ENCODE measurements at regions not wholly inside any gene's neighbourhood (a gene's known extent, or its start where the extent isn't known, plus 50 kb on each side); places are given as distances from the start of the nearest gene placed in this dataset.

DNA sequence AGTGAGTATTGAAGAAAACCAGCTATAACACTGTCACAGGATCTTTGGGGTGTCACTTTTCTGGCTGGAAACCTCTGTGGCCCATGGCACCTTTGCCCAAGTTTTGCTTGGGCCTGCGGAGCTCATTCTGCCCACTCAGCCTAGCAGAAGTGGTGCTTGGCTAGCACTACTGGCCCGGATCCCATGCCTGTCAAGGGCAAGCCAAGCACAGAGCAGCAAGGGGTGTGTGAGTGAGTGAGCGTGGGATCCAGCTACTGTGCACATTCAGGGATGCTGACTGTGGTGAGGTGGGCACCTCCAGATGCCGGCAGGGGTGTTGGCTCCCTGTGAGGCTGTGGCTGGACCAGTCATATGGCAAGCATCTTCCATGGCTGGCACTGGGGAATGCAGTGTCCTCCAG lies 55.4 kb upstream of the RASGEF1B start:
- no peak for DNase-seq
- Histone ChIP-seq H3K27ac (ENCODE audit: low read length) (no peak overlapping the region), H3K4me3 (ENCODE audit: low read length) (no peak overlapping the region), H3K4me1 (ENCODE audit: control insufficient read depth, insufficient read depth, low read length) (peaks cover 3% of the 10 kb centered on the region), H3K36me3 (ENCODE audit: control insufficient read depth, insufficient read depth, low read length) (peaks cover 7% of the 10 kb centered on the region), H3K9me3 (ENCODE audit: control insufficient read depth, low read depth, low read length) (peaks cover 10% of the 10 kb centered on the region), H3K27me3 (ENCODE audit: control insufficient read depth, insufficient read depth, low read length) (no peaks in the 10 kb centered on the region)
- no CpG with 5 or more reads among the region's 4 CpGs for WGBS (ENCODE audit: insufficient coverage, low lambda C conversion rate)

DNA sequence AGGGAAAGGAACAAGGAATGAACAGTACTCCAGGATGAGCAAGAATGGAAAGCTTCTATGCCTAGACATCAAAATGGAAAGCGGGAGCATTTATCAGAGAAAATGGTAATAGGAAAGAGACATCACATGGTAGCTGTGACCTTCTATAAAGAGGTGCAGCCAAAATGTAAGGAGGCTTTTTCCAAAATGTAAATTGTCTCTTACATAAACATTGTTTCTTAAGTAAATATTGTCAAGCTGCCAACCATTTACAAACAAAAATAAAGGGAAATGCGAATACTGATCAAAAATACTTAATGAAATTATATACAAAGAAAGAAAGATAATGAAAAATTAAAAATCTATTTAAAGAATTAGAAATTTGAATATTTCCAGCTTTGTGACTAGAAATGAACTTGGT lies 55.0 kb upstream of the RASGEF1B start:
- no peaks in the 10 kb centered on the region for H3K27me3 ChIP-seq (ENCODE audit: control insufficient read depth, insufficient read depth, low read length)

DNA sequence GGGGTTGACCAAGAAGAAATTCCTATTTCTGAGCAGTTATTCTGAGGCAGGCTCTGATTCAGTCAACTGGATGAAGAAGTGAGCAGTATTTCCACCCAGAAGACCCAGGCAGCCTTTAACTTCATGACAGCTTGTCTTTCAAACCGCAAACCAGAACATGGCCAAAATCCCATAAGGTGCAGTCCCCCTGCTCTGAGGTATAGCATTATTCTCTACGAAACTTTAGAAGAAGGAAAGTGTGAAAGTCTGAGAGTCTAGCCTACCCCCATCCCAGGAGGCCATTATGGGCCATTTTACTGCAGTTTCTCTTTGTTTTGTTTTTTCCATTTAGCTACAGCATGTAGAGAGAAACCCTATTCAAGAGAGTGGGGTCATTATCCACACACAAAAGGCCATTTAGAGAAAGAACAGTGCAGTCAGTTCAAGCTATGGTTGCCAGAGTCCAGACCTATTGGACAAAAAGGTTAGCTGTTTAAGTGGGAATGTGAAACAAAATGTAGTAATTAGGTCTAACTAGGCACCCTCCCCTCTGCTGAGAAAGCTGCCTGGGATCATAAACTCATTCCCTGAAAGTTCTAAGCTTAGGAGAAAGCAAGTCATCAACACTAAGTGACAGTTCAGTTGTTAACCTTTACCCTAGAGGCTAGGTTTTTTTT lies 52.1 kb upstream of the RASGEF1B start:
- H3K4me1 ChIP-seq (ENCODE audit: control insufficient read depth, insufficient read depth, low read length) = peaks cover 9% of the 10 kb centered on the region
- H3K9me3 ChIP-seq (ENCODE audit: control insufficient read depth, low read depth, low read length) = peaks cover 10% of the 10 kb centered on the region
- no peaks in the 10 kb centered on the region for H3K27me3 ChIP-seq (ENCODE audit: control insufficient read depth, insufficient read depth, low read length)
- WGBS (ENCODE audit: insufficient coverage, low lambda C conversion rate) = no CpG with 5 or more reads among the region's 2 CpGs
- peaks cover 7% of the 10 kb centered on the region for H3K36me3 ChIP-seq (ENCODE audit: control insufficient read depth, insufficient read depth, low read length)
- no peak overlapping the region for H3K4me3 ChIP-seq (ENCODE audit: low read length)
- DNase-seq = peak in 1 of 2 donors; percentile 65
- H3K27ac ChIP-seq (ENCODE audit: low read length) = no peak overlapping the region

More for the DNA sequence above, 55.0 kb upstream of the RASGEF1B start:
- Histone ChIP-seq H3K9me3 (ENCODE audit: control insufficient read depth, low read depth, low read length) (peaks cover 10% of the 10 kb centered on the region), H3K4me1 (ENCODE audit: control insufficient read depth, insufficient read depth, low read length) (peaks cover 3% of the 10 kb centered on the region), H3K27ac (ENCODE audit: low read length) (no peak overlapping the region), H3K4me3 (ENCODE audit: low read length) (no peak overlapping the region), H3K36me3 (ENCODE audit: control insufficient read depth, insufficient read depth, low read length) (peaks cover 7% of the 10 kb centered on the region)
- WGBS (ENCODE audit: insufficient coverage, low lambda C conversion rate) = 85% methylated on average over 2 of the region's 2 CpGs
- no peak for DNase-seq

DNA sequence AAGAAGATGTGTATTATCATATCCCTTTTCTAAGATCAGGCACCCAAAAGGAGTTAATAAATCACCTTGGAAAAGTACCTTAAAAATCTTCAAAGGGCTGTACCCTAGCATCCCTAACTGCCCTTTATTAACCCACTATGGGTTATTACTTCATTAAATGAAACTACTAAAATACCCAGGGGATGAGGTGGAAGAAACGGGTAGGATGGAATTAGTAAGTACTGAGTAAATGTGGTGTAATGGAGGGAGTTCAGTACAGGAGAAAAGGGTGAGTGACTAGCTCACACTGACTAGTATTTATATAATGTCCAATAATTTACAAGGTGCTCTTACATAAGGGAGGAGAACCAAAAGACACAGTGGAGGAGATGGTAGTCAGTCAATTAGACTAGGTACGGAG lies 51.0 kb upstream of the RASGEF1B start:
- no peak for DNase-seq
- 43% methylated on average over 1 of the region's 2 CpGs for WGBS (ENCODE audit: insufficient coverage, low lambda C conversion rate)
- H3K4me1 ChIP-seq (ENCODE audit: control insufficient read depth, insufficient read depth, low read length) = peaks cover 9% of the 10 kb centered on the region
- peaks cover 1% of the 10 kb centered on the region for H3K9me3 ChIP-seq (ENCODE audit: control insufficient read depth, low read depth, low read length)
- peaks cover 1% of the 10 kb centered on the region for H3K36me3 ChIP-seq (ENCODE audit: control insufficient read depth, insufficient read depth, low read length)
- H3K27ac ChIP-seq (ENCODE audit: low read length) = no peak overlapping the region
- no peak overlapping the region for H3K4me3 ChIP-seq (ENCODE audit: low read length)
- no peaks in the 10 kb centered on the region for H3K27me3 ChIP-seq (ENCODE audit: control insufficient read depth, insufficient read depth, low read length)

DNA sequence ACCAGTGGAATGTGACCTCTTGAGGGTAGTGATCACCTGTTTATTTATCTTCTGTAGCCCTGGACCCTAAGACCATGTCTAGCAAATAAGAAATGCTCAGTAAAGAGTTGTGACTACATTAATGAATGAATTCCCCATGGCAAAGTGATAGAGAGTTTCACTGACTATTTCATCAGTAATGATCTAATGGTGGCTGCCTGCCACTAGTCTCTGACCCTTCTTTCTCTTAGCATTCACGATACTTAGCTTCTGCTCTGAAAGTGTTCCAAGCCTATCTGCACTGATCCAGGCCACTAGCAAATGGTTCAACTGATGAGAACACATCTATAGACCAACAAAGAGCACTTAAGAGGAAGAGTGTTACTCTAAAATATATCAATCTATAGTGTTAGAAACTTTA lies 50.0 kb upstream of the RASGEF1B start:
- Histone ChIP-seq H3K4me1 (ENCODE audit: control insufficient read depth, insufficient read depth, low read length) (peaks cover 9% of the 10 kb centered on the region), H3K9me3 (ENCODE audit: control insufficient read depth, low read depth, low read length) (no peaks in the 10 kb centered on the region), H3K36me3 (ENCODE audit: control insufficient read depth, insufficient read depth, low read length) (no peaks in the 10 kb centered on the region), H3K4me3 (ENCODE audit: low read length) (no peak overlapping the region), H3K27me3 (ENCODE audit: control insufficient read depth, insufficient read depth, low read length) (no peaks in the 10 kb centered on the region), H3K27ac (ENCODE audit: low read length) (no peak overlapping the region)
- WGBS (ENCODE audit: insufficient coverage, low lambda C conversion rate) = 100% methylated on average over 1 of the region's 1 CpG
- DNase-seq = no peak
